ENCODE measurements at regions not wholly inside any gene's neighbourhood (a gene's known extent, or its start where the extent isn't known, plus 50 kb on each side); places are given as distances from the start of the nearest gene placed in this dataset.

DNA sequence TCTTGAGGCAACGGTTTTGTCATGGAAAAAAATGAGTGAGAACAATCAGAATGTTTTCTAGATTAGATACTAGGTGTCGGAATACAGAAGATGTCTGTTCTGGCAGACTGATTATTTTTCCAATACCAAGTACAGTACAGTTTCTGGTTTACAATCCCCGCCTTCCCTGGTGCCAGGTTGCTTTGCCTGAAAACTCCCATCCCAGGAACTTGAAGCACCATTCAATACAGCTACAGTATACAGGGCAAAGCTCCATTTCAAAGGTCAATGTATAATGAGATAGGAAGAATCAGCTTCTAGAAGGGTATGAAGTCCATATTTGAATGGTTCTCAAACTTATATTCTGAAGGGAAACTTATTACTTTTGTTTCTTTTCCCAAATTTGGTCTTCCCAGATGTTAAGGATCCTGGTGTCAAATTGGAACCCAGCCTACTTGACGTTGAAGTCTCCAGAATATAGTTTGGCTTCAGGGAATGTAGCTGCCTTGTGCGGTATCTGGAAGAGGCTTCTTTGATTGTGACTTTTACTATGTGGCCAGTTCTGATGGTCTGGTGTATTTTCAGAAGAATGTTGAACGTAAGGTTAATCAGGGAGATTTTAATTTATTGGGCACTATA lies 238.0 kb upstream of the ATP2B1 start:
- DNase-seq: no peak

DNA sequence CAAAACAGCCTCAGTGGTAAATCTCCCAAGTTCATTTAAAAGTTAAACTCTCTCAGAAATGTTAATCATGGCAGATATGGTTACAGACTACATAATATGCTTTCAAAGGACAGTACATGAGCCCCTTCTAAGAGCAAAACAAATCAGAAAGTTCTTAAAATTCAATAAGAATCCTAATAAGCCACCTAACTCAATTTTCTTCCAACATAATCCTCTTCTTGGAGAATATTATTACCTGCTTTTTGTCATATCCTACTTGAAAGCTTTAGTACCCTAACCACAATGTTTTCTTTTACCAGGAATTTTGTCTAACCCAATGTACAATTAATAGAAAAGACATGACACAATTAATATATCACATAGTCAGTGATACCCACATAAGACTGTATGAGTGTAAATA lies 236.5 kb upstream of the ATP2B1 start:
- DNase-seq: no peak

GRCh38 chr12:89943463-89943862 lies 234.8 kb upstream of the ATP2B1 start:
- no peak for DNase-seq

DNA sequence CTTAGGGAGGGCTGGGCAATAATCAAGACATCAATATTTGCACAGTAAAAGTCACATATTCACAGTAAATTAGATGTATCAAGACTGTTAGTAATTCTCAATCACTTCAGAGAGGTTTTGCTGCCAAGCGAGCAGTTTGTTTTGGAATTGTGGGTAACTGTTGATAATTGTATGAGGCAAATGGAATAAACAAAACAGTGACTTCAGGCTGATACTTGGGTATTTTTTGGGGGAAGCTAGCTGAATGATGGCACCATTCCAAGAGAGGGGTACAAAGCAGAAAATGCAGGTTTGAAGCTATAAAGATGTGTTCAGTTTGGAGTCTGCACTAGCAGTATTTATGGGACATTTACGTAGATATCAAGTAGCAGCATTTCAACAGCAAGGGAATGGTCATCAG lies 232.8 kb upstream of the ATP2B1 start:
- no peak for DNase-seq

DNA sequence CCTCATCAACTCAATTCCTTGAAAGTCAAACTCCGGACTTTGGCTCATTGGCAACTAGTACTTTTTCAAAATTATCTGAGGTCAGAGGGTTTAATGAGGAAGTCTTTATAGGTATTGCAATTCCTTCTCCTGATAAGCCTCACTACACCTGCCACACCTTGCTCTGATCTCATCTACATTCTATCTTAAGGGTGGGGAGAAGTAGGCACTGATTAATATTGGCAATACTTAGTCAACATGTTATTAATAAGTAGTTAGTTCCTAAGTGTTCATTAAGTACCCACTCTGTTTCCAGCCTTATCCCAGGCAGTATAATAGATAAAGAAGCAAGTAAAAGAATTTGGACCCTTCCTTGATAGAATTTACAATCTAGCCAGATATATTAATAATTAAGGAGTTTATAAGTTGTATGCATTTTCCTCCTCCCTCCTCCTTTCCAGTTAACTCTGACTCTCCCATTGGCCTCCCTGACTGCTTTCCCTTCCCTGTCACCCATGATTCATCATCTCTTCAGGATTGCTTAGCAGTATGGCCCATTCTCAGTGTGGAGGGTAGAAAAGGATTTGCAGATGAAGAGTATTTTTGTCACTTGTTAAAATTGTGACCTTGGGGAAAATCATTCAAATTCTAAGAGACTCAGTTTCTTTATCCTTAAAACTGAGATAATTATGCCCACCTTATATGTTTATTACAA lies 231.0 kb upstream of the ATP2B1 start:
- no peak for DNase-seq

- DNase-seq: no peak
Observed at GRCh38 chr12:89936631-89937030, 228.0 kb upstream of the ATP2B1 start.

GRCh38 chr12:89935850-89936249 lies 227.2 kb upstream of the ATP2B1 start:
- DNase-seq: no peak

DNA sequence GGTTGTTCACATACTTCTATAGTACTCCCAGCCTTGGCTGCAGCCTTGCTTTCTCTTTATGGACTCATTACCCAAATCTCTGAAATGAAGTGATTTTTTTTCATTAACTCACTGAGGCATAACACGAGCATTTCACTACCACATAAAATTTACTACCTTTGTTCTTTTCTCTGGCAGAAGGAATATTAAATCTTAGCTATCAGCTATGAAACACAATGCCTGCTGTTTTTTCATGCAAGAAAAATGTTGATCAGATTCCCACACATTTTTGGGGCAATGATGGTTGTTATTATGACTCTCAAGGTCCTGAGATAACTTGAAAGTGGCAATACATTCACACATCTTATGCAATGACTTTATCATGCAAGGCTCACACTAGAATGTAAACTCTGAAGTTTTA lies 225.3 kb upstream of the ATP2B1 start:
- DNase-seq: no peak

DNA sequence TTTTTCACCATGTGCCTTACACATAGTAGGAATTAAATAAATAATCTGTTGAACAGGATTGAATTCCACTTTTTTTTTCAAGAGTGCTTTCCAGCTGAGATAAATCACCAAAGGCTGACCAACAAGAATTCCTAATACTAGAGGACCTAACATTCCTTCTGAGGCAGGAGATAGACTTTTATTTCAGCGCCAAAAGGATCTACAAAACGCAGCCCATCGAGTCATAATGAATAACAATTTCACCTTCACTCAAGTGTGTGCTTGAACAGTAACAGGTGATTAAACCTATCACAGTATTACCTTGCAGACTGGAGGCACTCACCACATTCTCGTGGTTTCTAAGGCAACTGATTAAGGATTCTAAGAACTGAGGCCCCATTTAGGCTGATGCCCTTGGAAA lies 224.3 kb upstream of the ATP2B1 start:
- no peak for DNase-seq

DNA sequence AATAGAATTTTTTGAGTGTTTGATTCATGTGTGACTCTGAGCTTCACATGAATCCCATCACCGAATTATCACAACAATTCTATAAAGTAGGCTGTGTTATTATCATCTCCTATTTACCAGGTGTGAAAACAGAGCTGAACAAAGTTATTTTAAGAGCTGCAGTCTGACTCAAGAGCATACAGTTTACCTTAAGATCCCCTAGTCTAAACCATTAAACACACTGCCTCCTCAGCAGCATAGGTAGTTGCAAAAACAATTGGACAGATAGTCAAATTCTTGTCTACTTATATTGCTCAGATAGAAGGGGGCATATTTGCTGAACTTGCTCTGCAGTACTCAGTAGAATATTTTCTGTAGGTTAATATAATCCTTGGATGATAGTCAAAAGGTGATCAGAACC lies 219.8 kb upstream of the ATP2B1 start:
- no peak for DNase-seq

DNA sequence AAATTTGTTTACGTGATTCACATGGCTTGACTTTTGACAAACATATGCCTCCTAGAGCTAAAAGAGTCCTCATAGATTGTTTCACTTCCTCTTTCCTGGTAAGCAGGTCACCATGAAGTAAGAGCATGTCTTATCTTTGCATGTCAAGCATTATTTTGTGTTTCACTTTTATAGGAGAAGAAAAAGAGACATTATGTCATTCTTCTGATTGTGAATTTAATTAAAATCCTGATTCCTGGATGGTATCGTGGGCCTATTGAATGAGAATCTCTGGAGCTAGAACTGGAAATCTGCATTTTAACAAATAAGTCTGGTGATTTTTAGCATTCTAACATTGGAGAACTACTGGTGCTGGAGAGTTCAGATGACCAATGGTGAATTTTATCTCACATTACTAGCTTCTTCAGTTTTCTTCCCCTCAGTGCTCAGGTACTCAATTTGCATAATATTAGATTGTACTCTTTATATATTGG lies 218.6 kb upstream of the ATP2B1 start:
- DNase-seq: no peak

DNA sequence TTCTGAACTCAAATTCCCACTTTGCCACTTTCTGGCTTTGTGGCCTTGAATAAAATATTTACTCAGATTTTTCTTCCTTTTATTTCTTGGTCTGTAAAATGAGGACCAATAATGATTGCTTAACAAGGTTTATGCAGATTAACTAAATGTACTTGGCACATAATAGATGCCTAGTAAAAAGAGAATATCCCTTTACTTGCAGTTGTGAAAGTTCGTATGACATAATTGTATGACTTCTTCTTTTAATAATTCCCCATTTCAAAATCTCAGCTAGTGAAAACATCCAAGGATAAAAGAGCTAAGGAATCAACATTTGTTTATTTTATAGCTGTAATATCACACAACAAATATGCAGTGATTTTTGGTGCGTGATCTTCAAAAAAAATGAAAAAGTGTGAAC lies 215.6 kb upstream of the ATP2B1 start:
- DNase-seq: no peak

GRCh38 chr12:89923091-89923490 lies 214.5 kb upstream of the ATP2B1 start:
- no peak for DNase-seq

GRCh38 chr12:89920866-89921265 lies 212.2 kb upstream of the ATP2B1 start:
- DNase-seq: no peak

GRCh38 chr12:89919241-89919906 lies 210.7 kb upstream of the ATP2B1 start:
- DNase-seq: peak; percentile 98

GRCh38 chr12:89918172-89918846 lies 209.7 kb upstream of the ATP2B1 start:
- peak; percentile 75 for DNase-seq

DNA sequence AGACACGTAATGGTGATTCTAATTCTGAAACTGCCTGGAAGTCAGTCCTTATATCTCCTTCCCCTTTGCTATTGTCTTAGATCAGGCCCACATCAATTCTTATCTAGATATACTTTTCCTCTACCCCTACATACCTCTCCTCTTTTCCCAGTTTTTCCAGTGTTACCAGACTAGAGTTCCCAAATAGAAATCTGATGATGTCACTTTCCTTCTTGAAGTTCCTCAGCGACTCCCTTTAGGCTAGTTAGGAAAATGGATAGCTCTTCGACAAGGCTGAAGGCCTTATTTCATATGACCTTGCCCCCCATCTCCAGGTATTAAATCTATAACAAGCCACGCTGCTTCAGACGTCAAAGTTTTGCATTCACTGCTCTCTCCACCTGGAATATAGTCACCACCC lies 201.1 kb upstream of the ATP2B1 start:
- no peak for DNase-seq

GRCh38 chr12:89907659-89908058 lies 199.0 kb upstream of the ATP2B1 start:
- no peak for DNase-seq

DNA sequence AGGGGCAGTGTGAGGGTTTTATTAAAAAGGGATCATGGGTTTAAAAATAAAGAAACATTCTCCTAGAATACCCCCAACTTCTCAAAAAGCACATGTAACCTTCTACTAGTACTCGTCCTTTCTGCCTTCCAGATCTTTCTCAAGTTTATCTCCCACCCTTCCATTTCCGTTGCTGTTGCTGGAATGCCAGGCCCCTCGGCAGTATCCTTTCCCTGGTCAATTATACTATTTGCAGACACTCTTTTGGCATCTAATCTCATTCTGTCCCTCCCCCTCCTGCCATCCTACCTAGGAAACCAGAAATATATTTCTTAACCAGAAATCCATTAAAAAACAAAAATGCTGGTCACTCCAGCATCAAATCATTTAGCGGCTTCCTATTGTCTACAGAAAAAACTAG lies 198.2 kb upstream of the ATP2B1 start:
- DNase-seq: no peak

DNA sequence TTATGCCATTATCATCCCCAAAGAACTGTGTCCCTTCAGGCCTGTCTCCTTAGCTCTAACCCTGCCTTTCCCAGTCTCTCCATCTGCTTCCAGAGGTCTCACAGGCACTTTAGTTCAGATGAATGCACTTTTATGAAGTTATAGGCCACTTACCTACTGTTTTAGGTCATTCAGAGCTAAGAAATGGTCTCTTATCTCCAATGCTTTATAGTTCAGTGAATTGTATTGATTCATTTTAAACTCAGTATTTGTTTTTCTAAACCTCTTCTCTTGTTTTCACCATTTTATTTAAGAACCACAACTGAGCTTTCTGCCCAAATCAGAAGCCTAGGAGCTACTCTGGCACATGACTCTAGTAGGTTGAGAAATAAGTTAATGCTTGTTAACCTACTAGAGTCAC lies 197.5 kb upstream of the ATP2B1 start:
- no peak for DNase-seq

DNA sequence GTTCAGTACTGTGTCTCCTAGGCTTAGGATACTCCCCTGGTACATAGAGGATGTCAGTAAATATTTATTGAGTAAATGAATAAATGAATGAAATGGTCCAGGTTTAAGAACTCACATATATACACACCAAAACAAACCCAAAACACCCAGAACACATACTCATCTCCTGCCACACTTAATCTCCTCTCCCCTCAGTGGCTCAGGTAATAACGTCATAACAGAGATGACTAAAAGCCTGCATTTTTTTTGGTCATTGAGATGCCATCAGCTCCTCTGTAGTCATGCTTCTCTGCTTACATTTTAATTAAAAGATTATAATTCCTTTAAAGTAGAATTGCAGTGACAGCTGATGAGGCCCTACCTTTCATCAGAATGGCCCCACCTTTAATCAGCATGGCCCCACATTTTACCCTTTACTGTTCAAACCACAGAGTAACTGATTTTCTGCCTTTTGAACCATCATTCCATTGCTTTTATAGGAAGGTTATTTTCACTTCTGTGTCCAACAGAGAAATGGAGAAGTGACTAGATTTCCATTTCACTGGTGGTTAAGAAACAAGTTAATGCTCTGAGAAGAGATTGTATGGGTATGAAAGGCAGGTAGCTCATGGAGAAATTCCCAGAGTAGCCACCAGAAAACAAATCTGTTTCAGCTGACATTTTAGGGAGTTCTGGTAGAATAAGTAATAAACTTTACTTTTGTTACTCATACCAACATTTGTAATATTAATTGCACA lies 193.4 kb upstream of the ATP2B1 start:
- no peak for DNase-seq

DNA sequence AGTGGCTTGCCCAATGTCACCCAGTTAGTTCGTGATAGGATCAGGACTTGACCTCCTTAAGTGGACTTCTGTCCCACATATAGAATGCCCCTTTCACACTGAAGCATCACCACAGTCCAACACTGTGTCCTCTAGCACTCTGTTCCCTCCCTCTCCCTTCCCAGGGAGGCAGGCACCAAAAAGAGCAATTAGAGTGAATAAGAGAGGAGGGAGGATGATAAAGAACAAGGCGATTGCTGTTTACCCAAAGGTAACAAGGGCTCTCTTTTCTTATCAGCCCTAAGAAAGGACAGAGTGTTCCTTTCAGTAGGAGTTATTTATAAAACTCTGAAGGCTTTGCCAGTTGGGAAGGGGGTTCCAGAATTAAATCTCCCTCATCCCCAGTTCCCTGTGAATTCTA lies 192.7 kb upstream of the ATP2B1 start:
- no peak for DNase-seq

DNA sequence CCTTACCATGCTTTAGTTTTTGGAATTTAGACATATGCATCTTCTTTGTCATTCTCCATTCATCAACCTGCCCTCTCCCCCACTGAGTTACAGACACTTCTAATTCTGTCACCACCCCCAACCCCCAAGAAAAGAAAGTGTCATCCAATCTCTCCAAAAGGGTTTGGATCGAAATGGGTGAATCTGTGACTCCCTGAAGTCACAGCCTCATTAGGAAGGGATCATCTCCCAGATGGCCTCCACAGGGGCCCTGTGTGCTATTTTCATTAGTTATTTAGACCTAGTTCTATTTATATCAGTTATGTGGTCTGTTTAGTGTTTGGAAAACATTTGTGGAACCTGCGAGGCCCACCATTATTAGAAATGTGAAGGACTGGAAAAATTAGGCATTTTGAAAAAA lies 191.0 kb upstream of the ATP2B1 start:
- DNase-seq: no peak

Data from NCI-H2029 (cell line).